Stimulated activated naive CD8-positive, alpha-beta T cell treated with anti-CD3 and anti-CD28 coated beads, Interleukin-15, Interleukin-2, amounts not matched to agents 100 U/mL and 50 U/mL, for 24 hours (primary cell): ENCODE measurements at regions not wholly inside any gene's neighbourhood (a gene's known extent, or its start where the extent isn't known, plus 50 kb on each side); places are given as distances from the start of the nearest gene placed in this dataset.
"Not testable (repeated sequence)": the region's sequence is repeated elsewhere in the genome, so short reads cannot be mapped to it uniquely, and the experiment has no call there.

ENCODE experiments used
- ATAC-seq: fragments of 150-1000 bp; cut with Tn5 transposase; one replicate; pipeline ENCODE4 v1.10.0; 2021
- DNase-seq: peaks from one replicate; pipeline ENCODE4 v3.0.0; 2021

DNA sequence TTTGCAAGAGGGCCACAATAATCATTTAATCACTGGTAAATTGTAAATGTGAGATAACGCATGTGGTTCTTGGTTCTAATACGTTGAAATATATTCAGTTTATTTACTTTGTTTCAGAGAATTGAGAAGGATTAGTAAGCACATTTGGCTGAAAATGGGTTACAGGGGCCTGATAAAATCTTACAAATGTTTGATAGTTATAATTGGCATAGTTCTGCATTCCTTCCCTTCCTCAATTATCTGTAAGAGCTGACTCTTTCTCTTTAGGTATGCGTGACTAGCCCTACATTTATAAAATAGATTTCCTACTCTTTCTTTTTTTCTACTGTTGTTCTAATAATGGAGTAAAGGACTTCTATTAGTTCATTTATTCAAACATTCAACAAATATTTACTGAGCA lies 685.2 kb downstream of the NUP35 start:
- DNase-seq (no peak), ATAC-seq (no peak)

DNA sequence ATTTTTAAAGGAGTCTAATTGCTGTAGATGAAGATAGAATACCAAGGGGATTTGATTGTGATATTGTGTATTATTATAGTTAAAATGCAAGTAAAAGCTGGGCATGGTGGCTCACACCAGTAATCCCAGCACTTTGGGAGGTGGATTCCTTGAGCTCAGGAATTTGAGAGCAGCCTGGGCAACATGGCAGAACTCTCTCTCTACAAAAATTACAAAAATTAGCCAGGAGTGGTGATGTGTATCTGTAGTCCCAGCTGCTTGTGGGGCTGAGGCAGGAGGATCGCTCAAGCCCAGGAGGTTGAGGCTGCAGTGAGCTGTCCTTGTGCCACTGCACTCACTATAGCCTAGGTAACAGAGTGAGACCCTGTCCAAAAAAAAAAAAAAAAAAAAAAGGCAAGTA lies 687.0 kb downstream of the NUP35 start:
- no peak for DNase-seq
- ATAC-seq, result no peak

DNA sequence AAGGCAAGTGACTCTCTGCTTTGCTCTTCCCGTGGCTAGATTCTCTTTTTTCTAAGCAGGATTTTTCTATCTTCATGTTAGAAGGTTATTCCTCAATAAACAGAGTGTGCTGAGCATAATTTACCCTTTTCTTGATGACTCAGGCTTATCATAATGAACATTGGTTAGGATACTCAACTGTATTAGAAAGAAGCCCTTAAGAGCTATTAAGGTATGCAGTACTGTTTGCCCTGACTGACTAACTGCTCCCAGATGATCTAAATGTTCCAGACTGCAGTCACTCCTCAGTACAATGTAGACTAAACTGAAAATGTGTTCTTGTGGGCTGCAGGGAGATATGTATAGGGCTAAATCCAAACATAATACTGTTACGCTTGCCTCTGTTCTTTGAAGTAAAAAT lies 687.8 kb downstream of the NUP35 start:
- DNase-seq, result no peak
- no peak for ATAC-seq

DNA sequence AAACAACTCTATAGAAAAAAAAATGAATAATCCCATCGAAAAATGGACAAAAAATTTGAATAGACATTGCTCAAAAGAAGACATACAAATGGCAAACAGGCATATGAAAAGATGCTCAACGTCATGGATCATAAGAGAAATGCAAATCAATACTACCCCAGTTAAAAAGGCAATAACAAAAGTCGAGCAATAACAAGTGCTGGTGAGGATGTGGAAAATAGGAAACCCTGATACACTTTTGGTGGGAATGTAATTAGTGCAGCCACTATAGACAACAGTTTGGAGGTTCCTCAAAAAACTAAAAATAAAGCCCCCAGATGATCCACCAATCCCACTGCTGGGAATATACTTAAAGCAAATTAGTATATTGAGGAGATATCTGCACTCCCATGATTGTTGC lies 701.5 kb downstream of the NUP35 start:
- DNase-seq (no peak), ATAC-seq (no peak)

DNA sequence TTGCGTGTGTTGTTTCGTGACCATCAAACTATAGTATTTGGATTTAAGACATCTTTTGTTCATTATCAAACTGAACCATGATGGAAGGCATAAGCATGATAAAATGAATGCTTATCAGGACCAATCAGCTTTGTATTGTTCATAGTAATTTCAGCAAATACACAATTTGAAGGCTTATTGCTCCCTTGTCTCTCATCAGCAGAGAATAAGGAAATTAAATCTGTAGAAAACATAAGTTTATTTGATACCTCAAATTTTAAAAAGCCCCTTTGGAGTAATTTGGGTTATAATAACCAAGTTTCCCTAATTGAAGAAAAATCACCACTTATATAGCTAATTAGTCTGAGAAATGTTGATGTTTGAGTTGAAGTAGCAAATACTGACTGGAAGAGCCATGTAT lies 705.7 kb downstream of the NUP35 start:
- ATAC-seq, result no peak

DNA sequence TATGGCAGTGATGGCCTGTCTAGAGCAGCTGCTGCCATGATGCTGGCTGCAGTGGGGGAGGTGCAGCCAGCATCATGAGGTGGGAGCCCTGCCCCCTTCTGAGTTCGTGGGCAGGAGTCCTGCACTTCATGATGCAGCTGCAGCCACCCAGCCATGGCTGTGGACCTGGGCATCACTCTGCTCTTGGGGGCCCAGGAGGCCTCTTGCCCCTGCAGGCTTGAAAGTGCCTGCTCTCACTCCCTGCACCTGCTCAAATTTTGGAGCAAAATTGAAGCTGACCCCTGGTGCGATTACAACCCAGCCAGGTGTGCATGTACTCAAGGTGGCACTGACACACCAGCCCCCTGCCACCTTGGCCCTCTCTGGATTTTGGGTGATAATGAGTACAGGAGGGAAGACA lies 712.9 kb downstream of the NUP35 start:
- DNase-seq (no peak), ATAC-seq (no peak)

More for the DNA sequence above, 705.7 kb downstream of the NUP35 start:
- DNase-seq, result no peak

DNA sequence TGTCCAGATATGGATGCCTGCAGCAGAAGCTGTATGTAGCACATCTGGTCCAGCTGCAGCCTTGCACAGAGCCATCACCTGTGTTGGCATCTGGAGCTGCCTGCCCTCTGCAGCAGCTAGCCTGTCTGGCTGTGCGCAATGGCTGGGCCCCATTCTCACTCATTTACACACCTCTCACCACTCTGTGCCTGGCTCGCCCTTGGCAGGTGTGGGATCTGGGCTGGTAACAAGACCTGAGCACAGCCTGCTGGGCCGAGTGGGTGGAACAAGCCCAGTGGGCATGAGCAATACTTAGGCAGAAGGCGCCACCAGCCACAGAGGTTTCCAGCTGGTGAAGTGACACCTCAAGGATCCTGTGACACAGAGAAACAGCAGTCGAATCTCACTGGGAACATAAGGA lies 714.1 kb downstream of the NUP35 start:
- ATAC-seq, result no peak

DNA sequence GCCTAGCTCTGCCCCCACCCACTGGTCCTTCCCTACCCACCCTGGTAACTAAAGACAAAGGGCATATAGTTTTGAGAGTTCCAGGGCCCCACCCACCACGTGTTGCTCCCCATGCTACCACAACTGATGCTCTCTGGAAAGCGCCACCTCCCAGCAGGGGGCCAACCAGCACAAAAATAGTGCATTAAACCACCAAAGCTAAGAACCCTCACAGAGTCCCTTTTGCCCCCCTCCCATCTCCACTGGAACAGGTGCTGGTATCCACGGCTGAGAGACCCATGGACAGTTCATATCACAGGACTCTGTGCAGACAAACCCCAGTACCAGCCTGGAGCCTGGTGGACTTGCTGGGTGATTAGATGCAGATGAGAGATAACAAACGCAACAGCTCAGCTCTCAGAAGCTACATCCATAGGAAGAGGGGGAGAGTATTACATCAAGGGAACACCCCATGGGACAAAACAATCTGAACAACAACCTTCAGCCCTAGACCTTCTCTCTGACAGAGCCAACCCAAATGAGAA lies 715.9 kb downstream of the NUP35 start:
- DNase-seq, result no peak
- ATAC-seq, result no peak

More for the DNA sequence above, 714.1 kb downstream of the NUP35 start:
- DNase-seq, result no peak

DNA sequence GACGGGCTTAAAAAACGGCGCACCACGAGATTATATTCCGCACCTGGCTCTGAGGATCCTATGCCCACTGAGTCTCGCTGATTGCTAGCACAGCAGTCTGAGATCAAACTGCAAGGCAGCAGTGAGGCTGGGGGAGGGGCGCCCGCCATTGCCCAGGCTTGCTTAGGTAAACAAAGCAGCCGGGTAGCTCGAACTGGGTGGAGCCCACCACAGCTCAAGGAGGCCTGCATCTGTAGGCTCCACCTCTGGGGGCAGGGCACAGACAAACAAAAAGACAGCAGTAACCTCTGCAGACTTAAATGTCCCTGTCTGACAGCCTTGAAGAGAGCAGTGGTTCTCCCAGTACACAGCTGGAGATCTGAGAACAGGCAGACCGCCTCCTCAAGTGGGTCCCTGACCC lies 725.6 kb downstream of the NUP35 start:
- not testable (repeated sequence) for ATAC-seq, DNase-seq

DNA sequence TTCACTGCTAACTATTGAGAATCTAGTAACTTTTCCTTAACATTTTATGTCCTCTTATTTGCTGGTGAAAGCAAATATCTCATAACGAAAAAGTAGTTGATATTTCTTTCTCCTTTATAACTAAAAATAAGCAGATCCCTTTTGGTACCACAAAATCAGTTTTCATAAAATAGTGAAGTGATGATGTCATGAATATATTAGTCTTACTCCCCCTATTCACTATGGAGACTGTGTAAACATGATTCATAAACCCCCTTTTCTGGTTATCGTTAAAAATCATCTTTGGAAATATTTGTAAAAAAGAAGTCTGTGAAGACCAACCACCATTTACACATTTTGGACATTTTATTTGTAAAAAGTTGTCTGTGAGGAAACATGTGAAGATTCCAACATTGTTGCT lies 734.9 kb downstream of the NUP35 start:
- ATAC-seq (no peak), DNase-seq (no peak)

DNA sequence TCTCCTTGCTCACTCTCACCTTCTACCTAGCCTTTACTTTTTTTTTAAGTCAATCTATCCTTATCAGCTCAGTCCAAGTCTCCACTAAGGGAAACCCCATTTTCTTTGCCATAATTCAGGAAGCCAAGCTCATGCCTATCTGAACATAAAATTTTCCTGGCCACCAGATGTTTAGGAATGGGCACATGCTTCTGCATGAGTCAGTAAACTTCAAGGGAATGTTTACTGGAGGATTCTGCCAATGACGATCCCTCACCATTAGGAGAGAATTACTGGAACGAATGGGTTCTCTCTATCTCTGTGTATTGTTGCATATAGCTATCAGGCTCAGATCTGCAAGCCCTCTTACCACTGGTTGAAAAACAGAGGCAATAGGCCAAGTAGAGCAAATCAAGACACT lies 731.7 kb upstream of the ZNF804A start:
- ATAC-seq, result no peak
- no peak for DNase-seq

DNA sequence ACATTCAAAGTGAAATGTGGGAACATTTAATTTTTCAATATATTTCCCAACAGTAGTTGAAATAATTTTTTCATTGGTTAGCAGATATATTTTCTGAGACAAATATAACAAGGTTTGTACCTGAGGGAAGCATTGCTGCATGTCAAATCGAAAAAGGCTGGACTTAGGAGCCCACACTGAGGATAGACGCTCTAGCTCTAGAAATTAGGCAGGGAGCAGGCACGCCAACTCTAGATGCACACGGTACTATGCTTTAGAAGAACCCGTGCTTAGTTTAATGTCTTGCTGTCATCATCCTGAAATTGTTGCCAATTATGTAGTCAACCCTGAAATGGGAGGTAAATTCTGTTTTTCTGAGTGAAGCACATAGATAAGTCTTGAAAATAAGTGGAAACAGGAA lies 731.1 kb upstream of the ZNF804A start:
- DNase-seq, result no peak
- ATAC-seq, result no peak

DNA sequence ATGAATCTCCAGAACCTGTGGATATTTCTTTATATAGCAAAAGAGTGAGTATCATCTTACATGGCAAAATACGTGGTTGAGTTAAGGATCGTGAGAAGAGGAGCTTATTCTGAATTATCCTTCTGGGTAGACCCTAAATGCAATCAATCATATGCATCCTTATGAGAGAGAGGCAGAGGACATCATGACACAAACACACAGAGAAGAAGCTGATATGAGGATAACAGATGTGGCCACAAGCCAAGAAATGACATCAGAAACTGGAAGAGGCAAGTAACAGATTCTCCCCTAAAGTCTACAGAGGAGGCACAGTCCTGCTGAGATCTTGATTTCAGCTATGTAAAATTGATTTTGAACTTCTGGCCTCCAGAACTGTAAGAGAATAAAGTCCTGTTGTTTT lies 730.2 kb upstream of the ZNF804A start:
- DNase-seq, result no peak
- ATAC-seq, result no peak

DNA sequence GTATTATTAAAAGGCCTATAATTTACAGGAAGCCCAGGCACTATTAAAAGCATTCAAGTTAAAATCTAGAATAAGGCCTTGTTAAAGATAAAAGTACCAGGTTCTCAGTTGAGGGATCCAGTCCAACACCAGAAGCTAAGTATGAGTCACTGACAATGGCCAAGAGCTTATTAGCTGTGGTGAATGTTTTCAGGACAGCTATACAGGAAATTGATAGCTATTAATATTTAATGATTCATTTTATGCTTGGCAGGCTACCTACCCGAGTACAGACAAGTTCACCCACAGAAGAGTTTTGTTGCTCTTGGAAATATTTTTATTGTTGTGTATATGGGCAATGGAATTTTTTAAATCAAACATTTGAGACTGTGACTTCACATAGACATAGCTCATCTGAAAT lies 729.6 kb upstream of the ZNF804A start:
- no peak for ATAC-seq

DNA sequence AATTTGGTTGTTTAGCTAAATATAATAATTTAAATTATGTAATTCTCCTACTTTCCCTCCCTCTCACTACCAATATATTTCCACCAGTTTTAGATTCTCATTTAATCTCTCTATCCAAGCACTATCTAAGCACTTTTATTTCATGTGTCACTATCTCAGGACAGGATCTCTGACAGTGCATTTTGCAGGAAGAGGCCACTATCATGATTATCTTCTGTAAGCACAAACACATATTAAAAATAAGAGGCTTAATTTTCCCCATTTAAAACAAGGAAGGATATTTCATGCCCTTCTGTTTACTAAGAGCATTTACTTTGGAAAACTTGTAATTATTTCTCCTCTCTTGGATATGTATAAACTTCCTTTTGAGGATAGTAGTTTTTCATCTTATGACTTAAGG lies 726.2 kb upstream of the ZNF804A start:
- DNase-seq, result no peak
- no peak for ATAC-seq

More for the DNA sequence above, 729.6 kb upstream of the ZNF804A start:
- DNase-seq, result no peak

DNA sequence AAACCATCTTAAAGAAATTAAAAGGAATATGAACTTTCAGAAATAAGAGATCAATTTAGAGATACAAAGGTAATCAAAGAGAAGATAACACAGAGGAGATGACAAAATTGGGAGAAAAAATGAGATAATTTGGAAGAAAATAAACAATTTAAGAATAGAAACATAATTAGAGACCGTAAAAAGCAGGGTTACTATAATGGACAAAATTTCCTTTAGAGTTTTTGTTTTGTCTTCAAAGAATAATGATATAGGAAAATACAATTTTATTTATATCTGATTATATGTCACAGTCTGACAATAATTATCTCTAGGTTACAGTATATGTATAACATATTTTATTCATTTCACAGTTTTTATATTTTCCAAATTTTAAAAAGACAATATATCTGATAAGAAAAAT lies 716.4 kb upstream of the ZNF804A start:
- ATAC-seq (no peak), DNase-seq (no peak)

DNA sequence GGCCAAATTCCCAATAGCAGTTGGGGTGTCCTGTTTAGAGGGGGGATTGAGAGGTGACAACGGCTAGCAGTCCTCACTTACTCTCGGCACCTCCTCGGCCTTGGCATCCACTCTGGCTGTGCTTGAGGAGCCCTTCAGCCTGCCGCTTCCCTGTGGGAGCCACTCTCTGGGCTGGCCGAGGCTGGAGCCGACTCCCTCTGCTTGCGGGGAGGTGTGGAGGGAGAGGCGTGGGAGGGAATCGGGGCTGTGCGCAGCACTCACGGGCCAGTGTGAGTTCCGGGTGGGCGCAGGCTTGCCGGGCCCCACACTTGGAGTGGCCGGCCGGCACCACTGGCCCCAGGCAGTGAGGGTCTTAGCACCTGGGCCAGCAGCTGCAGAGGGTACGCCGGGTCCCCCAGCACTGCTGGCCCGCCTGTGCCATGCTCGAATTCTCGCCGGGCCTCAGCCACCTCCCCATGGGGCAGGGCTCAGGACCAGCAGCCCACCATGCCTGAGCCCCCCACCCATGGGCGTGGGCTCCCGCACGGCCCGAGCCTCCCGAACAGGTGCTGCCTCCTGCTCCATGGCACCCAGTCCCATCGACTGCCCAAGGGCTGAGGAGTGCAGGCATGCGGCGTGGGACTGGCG lies 705.9 kb upstream of the ZNF804A start:
- ATAC-seq (no peak), DNase-seq (no peak)

DNA sequence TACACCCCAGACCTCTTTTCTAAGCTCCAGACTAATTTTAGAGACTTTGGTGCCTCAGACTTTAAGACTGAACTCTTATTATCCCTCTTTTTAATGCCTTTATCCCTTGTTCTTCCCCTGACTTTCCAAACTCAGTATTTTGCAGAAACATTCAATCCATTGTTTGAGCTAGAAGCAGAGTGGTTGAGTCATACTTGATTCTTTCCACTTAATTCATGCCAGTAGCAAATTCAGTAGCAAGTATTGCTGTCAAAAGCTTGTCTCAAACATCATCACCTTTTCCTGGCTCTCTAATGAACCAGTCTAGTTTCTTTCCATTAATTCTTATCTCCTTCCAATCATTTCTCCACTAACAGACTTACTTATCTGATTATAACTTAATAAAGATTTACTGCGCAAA lies 699.7 kb upstream of the ZNF804A start:
- DNase-seq (no peak), ATAC-seq (no peak)

DNA sequence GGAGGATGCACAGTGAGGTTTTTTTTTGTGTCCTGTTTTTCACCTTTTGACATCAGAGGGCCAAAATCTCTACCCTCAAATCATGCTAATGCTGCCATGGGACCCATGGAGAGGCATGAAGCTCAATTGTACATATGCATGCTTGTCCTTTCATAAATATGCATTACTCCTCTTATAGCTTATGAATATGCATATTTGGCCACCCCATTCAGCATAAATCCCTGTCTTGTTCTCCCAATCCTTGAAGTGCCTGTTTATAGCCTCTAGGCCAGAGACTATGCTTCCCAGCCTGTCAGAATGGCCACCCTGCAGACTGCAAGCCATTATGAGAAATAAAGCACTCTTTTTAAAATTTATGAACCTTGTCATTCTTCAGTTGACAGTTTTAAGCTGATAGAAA lies 696.4 kb upstream of the ZNF804A start:
- no peak for ATAC-seq
- no peak for DNase-seq

DNA sequence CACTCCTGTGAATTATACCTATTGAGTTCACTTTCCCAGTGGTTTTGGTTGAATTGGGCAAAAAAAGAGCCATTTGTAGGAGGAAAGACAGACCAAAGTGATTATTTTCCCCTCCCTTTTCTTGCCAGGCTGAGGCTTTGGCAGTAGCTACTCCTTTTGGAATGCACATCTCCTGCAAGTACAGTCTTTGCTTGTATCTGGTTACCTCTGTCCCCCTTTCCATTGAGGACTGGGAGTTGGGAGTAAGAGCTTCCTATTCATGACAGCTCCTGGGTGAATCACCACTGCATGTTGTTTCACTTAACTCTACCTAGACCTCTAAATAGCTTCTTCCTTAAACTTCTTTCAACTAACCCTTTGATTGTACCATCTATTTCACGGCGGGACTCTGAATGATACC lies 695.3 kb upstream of the ZNF804A start:
- DNase-seq (no peak), ATAC-seq (no peak)

DNA sequence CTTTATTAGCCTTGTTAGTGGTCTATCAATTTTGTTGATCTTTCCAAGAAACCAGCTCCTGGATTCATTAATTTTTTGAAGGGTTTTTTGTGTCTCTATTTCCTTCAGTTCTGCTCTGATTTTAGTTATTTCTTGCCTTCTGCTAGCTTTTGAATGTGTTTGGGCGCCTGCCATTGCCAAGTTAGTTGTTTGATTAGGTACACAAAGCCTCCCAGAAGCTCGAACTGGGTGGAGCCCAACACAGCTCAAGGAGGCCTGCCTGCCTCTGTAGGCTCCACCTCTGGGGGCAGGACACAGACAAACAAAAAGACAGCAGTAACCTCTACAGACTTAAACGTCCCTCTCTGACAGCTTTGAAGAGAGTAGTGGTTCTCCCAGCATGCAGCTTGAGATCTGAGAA lies 682.3 kb upstream of the ZNF804A start:
- not testable (repeated sequence) for DNase-seq, ATAC-seq

DNA sequence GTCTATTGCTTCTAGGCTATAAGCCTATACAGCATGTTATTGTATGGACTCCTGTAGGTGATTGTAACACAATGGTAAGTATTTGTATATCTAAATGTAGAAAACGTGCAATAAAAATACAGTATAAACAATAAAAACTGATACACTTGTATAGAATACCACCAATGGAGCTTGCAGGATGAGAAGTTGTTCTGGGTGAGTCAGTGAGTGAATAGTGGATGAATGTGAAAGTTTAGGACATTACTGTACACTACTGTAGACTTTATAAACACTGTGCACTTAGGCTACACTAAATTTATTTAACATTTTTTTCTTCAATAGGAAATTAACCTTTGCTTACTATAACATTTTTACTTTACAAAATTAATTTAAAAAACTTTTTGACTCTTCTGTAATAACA lies 679.2 kb upstream of the ZNF804A start:
- ATAC-seq, result no peak
- DNase-seq, result no peak

DNA sequence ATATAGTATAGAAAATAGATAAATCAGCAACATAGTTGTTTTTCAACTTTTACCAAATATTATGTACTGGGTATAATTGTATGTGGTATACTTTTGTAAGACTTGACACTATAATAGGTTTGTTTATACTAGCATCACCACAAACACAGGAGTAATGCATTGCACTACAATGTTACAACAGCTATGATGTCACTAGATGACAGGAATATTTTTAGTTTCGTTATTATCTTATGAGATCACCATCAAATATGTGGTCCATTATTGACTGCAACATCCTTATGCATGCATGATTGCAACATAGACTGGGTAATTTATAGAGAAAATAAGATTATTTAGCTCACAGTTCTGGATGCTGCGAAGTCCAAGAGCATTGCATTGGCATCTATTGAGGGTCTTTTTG lies 678.4 kb upstream of the ZNF804A start:
- ATAC-seq (no peak), DNase-seq (no peak)

DNA sequence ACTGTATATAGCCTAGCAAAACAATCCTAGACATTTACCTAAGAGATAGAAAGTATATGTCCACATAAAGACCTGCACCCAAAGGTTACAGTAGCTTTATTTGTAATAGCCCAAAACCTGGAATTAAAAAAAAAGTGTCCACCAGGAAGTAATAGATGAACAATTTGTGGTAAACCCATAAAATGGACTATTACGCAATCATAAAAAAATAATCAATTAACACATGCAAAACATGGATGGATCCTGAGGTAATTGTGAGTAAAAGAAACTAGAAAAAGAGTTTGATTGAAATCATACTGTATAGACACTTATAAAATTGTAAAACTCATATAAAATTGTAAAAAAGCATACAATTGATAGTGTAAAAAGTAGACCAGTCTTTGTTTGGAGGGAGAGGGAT lies 673.0 kb upstream of the ZNF804A start:
- ATAC-seq, result no peak
- no peak for DNase-seq

DNA sequence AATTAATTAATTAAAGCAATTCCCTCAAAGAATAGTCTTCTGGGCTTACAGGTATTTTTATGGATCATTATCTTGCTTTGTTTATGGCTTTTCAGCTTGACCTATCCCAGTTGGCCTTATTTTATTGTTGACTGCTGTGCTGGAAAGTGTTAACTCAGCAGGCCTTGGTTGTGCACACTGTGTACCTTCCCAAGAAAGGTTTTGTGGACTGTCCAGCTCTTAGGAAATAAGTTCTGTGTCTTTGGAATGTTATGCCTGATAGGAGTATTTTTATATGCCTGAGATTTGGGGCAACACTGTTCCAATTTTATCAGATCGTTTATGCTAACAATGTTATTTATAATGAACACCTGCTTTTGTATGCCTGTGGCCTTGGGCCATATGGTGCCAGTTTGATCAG lies 671.9 kb upstream of the ZNF804A start:
- no peak for DNase-seq
- no peak for ATAC-seq
